ENCODE measurements at regions not wholly inside any gene's neighbourhood (a gene's known extent, or its start where the extent isn't known, plus 50 kb on each side); places are given as distances from the start of the nearest gene placed in this dataset.

GRCh38 chr16:5509794-5510193 is 412.2 kb upstream of the EEF2KMT start:
- no peaks in the 10 kb centered on the region for H3K9me3 Mint-ChIP-seq
- peaks cover 2% of the 10 kb centered on the region for H3K27me3 Mint-ChIP-seq (ENCODE audit: insufficient read depth, low read depth, poor library complexity)
- ATAC-seq (no peak), DNase-seq (ENCODE audit: low spot score) (no peak)
- Histone ChIP-seq H3K79me2 (replicated peaks; ENCODE audit: insufficient read depth) (no peaks in the 10 kb centered on the region), H3K4me3 (no peak overlapping the region), H3K9me2 (ENCODE audit: insufficient read depth) (no peaks in the 10 kb centered on the region; the same call in 1 of the 2 replicates), H3K27ac (ENCODE audit: low read depth) (no peak overlapping the region), H3K4me2 (no peak overlapping the region), H3F3A (replicated peaks; ENCODE audit: low read depth) (no peaks in the 10 kb centered on the region), H3K36me3 (ENCODE audit: insufficient read depth) (no peaks in the 10 kb centered on the region), H3K4me1 (ENCODE audit: insufficient read depth) (no peaks in the 10 kb centered on the region), H2AFZ (no peak overlapping the region), H3K27me3 (ENCODE audit: insufficient read depth) (no peaks in the 10 kb centered on the region), H4K20me1 (replicated peaks; ENCODE audit: insufficient read depth) (no peaks in the 10 kb centered on the region)
- no peaks in the 10 kb centered on the region for H3K36me3 Mint-ChIP-seq (ENCODE audit: low read depth)
- H3K4me1 Mint-ChIP-seq, result peaks cover 22% of the 10 kb centered on the region
- no peak overlapping the region for H3K27ac Mint-ChIP-seq
- TF ChIP-seq EZH2 (IDR thresholded peaks at IDR 0.05; ENCODE audit: low read depth, unreplicated experiment) (no peak), CTCF (conservative IDR thresholded peaks at IDR 0.05; ENCODE audit: low read depth in 2 of 2) (no peak), POLR2AphosphoS5 (IDR thresholded peaks at IDR 0.05; ENCODE audit: low read depth) (no peak), ETS1 (IDR thresholded peaks at IDR 0.05) (no peak), NANOG (IDR thresholded peaks at IDR 0.05; ENCODE audit: borderline replicate concordance) (no peak), JUNB (IDR thresholded peaks at IDR 0.05; ENCODE audit: unreplicated experiment) (no peak), ZNF114 (CRISPR knock-in tag; IDR thresholded peaks at IDR 0.05) (no peak)
- no peak overlapping the region for H3K4me3 Mint-ChIP-seq

GRCh38 chr16:5509336-5509735 is 411.7 kb upstream of the EEF2KMT start:
- H3K9me3 Mint-ChIP-seq, result no peaks in the 10 kb centered on the region
- ATAC-seq (no peak), DNase-seq (ENCODE audit: low spot score) (no peak)
- Histone ChIP-seq H3K36me3 (ENCODE audit: insufficient read depth) (no peaks in the 10 kb centered on the region), H3K4me3 (no peak overlapping the region), H2AFZ (no peak overlapping the region), H3K27me3 (ENCODE audit: insufficient read depth) (no peaks in the 10 kb centered on the region), H3K79me2 (replicated peaks; ENCODE audit: insufficient read depth) (no peaks in the 10 kb centered on the region), H3K9me2 (ENCODE audit: insufficient read depth) (no peaks in the 10 kb centered on the region; the same call in 1 of the 2 replicates), H3K27ac (ENCODE audit: low read depth) (no peak overlapping the region), H3K4me1 (ENCODE audit: insufficient read depth) (no peaks in the 10 kb centered on the region), H3F3A (replicated peaks; ENCODE audit: low read depth) (no peaks in the 10 kb centered on the region), H3K4me2 (no peak overlapping the region), H4K20me1 (replicated peaks; ENCODE audit: insufficient read depth) (no peaks in the 10 kb centered on the region)
- H3K27ac Mint-ChIP-seq, result no peak overlapping the region
- no peaks in the 10 kb centered on the region for H3K36me3 Mint-ChIP-seq (ENCODE audit: low read depth)
- H3K4me1 Mint-ChIP-seq, result peaks cover 24% of the 10 kb centered on the region
- TF ChIP-seq JUNB (IDR thresholded peaks at IDR 0.05; ENCODE audit: unreplicated experiment) (no peak), NANOG (IDR thresholded peaks at IDR 0.05; ENCODE audit: borderline replicate concordance) (no peak), ZNF114 (CRISPR knock-in tag; IDR thresholded peaks at IDR 0.05) (no peak), ETS1 (IDR thresholded peaks at IDR 0.05) (no peak), CREB1 (CRISPR knock-in tag; IDR thresholded peaks at IDR 0.05; ENCODE audit: low read depth) (no peak), EZH2 (IDR thresholded peaks at IDR 0.05; ENCODE audit: low read depth, unreplicated experiment) (no peak), POLR2AphosphoS5 (IDR thresholded peaks at IDR 0.05; ENCODE audit: low read depth) (no peak), STAT1 (IDR thresholded peaks at IDR 0.05; ENCODE audit: unreplicated experiment) (no peak), EZH2phosphoT487 (IDR thresholded peaks at IDR 0.05; ENCODE audit: unreplicated experiment) (no peak)
- H3K4me3 Mint-ChIP-seq, result no peak overlapping the region
- H3K27me3 Mint-ChIP-seq (ENCODE audit: insufficient read depth, low read depth, poor library complexity), result peaks cover 2% of the 10 kb centered on the region
